CD4-positive, alpha-beta T cell treated with Interleukin-4 for 4 hours (primary cell): ENCODE measurements at regions not wholly inside any gene's neighbourhood (a gene's known extent, or its start where the extent isn't known, plus 50 kb on each side); places are given as distances from the start of the nearest gene placed in this dataset.
A peak's percentile ranks its signal among the peaks of the same experiment; 100 is the strongest.

Experiments
- DNase-seq: peaks from one replicate; pipeline ENCODE4 v3.0.0-alpha.2; 2020

DNA sequence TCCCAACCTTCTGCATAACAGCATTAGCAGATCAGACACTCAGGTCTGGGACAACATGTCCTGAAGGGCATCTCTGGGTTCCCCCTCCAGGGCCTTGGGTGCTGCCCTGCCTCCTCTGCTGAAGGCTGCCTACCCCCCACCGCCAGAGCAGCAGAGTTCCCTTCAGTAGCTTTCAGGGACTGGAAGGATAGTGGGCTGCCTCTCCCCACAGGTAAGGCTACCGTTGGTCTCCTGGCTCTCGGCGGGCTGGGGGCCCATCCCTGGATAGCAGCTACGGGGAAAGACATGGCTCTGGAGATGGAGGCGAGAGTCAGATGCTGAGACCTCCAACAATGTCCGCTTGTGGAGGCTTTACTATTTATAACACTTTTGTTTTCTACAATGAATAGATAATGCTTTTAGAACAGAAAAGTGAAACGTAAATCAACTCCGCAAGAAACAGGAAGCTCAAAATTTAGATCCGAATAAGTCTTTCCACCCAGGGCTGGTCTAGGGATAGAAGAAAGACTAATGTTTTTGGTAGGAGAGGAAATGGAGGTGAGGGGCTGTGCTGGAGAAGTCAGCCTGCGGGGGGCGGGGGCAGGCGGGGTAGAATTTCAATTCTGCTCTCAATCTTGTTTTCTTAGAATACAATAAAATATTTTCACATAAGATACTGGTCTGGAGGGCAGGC lies 58.4 kb downstream of the ARL4C start:
- DNase-seq, result no peak

DNA sequence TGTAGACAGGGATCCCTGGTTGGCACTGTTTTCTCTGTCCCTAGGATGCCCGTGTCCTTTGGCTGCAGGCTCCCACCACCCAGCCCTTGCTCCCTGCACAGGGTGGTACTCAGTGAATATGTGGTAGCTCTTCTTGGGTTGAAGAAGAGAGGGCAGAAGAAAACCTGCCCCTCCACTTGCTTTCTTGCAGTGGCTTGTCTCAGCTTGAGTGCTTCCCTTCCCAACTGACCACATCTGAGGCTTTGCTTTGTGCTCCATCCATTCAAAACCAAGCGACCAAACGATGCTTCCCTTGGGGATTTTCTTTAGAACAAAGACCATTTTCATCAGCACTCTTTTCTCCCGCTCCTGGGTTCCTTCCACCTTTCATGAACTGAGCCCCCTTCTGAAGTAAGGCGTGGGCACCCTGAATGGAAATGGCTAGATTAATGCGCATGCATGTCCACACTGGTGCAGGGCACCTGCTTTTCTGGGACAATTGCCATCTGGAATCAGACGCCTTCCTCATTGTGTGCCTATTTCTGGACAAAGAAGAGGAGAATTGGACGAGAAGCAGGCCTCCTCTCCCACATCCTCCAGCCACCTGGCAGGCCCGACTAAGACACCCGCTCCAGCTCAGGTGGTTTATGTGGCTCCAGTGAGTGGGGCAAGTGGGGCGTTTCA lies 59.1 kb downstream of the ARL4C start:
- no peak for DNase-seq

DNA sequence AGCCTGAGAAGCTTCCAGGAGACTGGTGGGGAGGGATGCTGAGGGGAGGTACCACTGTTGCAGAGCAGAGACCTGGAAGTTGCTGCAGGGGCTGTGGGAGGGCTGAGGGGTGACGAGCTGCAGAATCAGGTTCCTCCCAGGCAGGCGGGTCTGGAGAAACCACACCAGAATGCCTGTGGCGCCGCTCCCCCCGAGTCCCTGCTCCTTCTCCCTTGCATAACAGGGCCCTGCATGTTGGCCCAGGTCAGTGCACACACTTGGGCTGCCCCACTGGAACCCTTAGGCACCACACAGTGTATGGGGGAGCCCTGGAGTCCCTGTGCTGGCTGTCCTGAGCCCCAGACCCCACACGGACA lies 60.4 kb downstream of the ARL4C start:
- DNase-seq, result no peak

DNA sequence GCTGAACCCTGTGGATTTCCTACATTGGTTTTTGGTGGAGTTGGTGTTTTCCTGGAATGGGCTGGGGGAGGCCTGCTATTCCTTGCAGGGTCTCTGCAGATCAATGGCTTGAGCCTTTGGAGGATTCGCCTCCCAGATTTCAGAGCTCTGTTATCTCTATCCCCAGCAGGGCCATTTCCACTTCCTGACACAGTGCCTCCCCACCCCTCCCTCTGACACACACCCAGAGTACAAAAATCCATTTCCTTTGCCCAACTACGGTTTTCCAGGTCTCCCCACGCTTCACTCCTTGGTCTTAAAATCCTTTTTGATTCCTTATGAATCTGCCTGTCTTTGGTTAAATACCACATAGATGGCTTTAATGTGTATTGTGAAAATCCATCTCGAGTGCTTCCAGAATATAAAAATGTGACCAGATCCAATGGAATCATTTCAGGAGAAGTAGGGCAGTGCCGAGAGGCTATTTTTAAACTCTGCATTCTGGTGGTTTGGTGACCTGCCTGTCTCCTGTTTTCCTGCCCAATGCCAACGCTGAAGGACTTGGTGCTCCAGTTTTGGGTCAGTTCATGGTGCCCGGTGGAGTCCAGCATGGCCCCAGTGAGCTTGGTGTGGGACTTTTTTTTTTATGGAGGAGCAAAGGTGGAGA lies 60.9 kb downstream of the ARL4C start:
- no peak for DNase-seq

DNA sequence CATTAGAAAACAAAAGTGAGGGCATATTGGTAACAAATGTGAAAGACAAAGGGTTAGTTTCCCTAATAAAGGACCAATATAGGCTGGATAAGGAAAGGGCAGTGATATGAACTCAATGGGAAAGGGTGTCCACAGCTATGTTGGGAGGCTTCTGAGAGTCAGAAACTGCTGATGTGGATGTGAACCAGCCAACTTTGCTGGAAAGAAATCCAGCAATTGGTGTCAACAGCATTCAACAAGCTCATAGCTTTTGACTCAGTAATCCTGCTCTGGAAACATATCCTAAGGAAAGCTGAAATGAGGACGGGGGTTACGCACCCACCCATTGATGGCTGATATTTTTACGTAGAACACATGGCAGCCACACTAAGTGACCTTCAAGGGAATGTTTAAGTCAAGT lies 63.7 kb downstream of the ARL4C start:
- no peak for DNase-seq

DNA sequence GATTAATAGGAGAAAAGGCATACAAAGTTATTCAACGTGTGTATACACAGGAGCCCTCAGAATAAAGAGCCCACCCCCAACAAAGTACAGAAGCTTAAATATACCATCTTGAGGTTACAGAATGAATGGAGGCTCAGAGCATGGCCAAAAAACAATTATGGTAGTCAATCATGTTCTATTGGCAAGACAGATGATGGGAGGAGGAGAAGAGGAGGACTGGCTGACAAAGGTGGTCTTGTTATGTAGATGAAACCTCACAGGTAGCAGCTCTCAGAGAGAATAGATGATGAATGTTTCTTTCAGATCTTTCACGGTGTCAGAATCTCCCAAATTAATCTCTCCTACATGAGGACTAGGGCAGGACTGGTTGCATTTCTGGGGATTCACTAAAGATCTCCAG lies 66.0 kb downstream of the ARL4C start:
- DNase-seq, result no peak

DNA sequence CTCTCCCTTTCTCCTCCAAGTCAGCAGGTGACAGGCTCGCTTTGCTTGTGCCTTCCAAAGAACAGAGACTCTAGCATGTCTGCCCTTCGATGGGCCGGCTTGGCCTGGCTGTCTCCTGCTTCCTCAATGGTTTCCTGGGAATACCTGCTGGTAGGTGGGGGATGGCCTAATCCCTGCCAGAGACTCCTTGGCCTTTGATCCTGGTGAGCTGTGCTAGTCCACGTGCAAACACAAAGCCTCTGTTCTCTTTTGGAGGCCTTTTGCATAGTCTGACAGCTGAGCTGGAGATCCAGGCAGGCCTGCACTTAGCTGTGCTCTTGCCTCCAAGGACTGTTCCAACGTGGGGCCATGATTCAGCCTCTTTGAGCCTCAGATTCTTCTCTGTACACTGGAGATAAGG lies 67.6 kb downstream of the ARL4C start:
- no peak for DNase-seq

DNA sequence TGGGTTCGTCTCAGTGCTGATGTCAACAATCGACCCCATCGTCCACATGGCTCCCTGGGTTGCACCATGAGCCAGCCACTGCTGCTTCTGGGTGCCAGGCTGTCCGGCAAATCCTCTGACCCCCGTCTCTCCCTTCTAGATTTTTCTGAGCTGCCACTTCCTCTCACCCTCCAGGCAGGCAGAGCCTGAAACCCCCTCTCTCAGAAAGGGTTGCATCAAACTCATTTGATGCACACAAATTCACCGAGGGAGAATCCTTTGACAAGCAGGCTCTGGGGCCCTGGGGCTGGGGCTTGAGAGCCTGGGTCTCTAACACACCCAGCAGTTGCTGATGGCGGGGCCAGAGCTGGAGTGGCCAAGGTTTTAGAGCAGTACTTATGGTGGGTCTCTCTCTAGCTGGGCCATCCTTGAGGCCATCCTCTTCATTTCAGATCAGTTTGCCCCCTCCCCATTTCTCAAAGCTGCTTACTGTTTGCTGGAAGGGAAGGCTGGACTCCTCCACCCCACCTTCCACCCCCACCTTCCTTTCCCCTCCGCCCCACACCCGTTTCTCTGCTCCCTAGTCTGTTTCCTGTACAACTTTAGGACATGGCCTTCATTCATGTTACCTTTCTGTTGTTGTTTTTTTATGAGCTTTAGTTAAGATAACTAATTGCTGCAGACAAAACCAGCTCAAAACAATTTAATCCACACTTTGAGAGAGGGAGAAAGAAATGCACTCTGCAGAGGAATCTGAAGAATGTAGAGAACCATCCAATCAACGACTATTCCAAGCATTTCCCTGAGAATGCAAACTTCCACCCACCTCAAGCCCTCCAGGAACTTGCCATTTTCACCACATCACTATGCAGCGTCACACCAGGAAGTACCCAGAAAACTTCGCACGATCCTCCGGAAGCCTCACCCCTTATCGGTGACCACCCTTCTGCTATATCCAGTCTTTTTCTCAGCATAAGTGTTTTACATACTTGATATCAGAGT lies 69.5 kb downstream of the ARL4C start:
- peak; percentile 21 for DNase-seq

DNA sequence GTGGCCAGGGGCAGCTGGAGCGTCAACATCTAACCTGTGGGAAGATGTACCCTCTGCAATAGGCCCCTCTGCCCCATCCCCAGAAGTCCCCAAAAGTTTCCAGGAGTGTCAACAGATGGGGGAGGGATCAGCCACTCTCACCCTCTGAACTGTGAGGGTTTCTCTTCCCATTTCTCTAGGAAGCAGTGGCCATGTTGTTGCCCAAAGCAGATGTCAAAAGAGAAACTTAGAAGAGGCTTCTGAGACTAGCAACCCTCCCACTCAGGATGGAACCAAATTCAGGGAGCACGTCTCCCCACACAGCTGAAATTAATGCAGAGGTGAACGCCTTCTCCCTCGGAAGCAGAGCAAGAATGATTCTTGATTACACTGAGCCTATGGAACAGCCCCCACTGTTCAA lies 70.3 kb downstream of the ARL4C start:
- no peak for DNase-seq

DNA sequence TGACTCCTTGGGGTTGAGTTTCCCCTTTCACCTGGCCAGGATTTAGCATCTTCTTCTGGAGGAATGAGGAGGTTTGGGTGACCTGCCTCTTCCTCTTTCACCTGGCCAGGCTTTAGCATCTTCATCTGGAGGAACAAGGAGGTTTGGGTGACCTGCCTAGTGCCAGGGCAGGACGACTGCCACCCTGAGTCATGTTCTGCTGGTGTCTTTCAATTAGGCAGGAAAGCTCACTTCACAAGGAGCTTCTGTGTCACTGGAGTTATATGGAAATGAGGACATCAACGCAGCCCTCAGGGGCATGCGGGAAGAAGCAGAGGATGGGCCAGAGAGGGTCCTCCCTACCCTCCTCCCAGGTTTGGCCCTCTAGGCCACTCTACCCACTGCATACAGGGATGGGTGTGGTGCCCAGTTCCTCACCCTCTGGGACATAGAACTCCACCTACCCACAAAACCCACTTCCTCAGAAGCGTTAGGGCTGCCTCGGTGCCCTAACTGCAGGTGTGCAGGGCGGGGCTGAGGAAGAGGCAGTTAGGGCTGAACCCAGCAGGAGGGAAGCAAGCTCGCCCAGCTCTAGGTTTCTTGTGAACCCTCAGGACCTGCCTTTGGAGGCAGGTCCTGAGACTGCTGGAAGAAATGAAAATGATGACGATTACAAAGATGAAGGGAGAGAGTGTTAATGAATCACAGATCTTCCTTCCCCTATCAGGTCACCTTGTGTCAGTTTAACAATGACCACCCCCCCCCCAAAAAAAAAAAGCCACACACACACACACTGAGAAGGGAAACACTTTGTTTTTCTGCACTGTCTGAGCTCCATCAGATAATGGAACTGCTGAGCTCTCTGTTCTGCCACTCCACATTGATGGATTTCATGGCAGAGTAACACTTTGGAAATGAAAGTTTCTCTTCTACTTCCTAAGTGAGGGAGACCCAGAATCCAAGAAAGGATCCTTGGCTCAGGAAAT lies 71.0 kb downstream of the ARL4C start:
- DNase-seq, result peak; percentile 93

DNA sequence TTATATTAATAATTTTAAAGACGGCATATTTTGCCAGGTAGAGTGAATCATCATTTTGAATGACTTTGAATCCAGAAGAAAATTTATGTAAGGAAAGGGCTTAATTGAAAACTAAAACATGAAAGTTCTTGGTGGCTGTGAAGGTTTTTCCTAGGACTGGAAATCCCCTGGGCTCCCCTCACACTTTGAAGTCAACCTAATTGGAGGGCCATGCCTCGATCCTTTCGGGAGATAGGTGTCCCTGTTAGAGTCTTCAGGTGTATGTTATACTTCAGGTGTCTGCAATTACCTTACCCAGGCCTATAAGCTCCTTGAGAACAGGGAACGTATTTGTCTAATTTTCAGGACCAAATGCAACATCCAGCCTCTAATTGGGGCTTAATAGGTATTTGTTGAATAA lies 73.0 kb downstream of the ARL4C start:
- DNase-seq, result no peak

DNA sequence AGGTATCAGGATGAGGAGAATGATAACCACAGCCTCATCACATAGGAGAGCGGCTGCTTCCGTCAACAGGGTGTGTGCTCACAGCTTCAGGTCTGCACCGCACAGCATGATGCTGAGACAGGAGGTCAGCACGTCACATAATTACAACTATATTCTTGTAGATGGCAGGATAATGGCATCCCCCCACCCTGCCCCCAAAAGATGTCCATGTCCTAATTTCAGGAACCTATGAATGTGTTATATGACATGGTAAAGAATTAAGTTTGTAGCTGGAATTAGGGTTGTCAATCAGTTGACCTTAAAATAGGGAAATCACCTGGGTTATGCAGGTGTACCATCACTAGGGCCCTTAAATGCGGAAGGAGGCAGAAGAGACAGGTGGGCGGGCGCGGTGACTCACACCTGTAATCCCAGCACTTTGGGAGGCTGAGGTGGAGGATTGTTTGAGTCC lies 73.9 kb downstream of the ARL4C start:
- peak; percentile 74 for DNase-seq

DNA sequence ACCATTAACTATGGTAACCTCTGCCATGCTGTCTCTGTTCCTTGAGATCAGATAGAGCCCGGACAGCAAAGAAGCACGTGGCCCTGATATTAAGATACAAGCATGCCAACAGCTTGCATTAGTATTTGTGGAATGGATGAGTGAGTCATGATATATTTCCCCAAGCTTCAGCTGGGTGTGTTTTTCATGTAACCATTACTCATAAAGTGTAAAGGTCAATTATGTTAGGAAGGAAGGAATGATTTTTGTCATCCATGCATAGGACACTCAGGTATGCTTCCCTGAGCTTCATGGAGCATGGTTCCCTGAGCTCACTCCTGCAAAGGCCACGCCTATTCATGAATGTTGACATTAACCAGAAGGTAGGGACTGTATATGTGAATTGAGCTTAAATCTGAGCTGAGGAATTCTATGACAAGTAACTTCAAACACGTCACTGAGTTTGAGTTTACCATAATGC lies 74.6 kb downstream of the ARL4C start:
- DNase-seq, result peak; percentile 82

DNA sequence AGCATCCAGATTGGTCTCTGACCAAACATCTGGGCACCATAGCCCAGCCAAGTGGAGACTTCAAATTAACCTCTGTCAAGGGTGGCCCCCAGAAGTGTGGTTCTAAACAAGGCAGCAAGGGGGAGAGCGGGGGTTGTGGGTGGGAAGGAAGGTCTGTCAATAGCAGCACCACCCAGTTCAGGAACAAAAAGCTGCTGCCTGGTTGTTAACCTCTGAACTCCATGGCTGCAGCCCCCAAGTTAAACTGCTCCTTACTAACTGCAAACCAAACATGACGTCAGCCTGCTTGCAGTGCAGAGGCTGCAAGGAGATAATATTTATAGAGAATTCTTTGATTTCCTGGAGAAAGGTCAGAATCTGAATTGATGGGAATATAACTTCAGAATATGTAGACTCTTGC lies 76.5 kb downstream of the ARL4C start:
- peak; percentile 31 for DNase-seq

DNA sequence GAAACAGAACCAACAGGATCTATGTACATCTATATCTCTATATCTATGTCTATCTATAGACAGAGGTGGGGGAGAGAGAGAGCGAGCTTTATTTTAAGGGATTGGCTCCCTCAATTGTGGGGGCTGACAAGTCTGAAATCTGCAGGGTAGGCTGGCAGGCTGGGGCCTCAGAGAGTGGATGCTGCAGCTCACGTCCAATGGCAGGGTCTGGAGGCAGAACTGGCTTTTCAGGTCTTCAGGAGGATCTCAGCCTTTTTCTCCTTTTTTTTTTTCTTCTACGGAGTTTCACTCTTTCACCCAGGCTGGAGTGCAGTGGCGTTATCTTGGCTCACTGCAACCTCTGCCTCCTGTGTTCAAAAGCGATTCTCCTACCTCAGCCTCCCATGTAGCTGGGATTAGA lies 77.2 kb downstream of the ARL4C start:
- DNase-seq, result no peak

DNA sequence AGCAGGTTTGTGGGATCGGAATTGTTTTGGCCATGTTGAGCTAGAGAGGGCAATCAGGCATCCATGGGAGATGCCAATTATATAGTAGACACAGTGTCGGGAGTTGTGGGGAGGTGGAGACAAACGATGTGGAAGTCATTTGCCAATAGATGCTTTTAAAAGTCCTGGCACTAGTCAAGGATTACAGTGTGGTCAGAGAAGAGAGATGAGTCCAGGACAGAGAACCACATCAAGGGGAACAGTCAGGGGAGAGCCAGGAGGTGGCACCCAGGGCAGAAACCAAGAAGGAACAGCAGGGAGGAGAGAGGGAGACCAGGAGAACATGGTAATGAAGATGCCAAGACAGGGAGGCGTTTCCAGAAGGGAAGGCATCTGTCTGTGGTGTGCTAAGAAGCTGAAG lies 81.2 kb downstream of the ARL4C start:
- DNase-seq, result no peak

DNA sequence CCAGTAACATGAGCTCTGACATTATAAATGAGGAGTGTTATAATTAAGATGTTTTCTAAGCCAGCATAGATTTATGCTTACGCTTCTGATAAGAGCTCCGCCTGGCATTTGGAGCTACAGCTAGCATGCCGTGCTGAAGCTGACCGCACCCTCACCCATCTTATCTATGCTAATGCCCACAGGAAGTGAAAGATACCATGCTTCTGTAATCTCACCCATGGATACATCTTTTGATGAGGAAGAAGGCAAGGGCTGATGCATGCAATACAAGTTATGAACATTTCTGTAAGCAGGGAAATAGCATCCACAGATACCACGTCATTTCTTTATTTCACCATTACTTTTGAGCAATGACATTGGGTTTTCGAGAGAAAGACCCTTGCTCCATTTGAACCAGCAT lies 82.3 kb downstream of the ARL4C start:
- DNase-seq, result no peak

DNA sequence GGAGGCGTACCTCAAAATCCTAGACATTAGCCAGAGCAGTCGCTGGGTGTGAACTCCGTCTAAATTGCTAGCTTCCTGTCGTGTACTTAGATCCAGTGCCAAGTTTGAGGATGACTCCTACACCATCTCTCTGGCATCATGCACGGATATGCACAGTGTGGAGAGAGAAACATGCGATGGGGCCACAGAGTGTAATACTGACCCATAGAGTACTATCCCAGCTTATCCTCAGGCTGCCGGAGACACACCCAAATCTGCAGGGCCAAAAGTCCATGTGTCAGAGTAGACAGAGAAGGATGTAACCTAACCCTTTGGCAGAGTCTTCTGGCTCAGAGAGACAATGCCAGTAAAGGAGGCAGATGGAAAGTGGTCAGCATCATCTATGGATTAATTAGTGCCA lies 84.2 kb downstream of the ARL4C start:
- DNase-seq, result no peak

DNA sequence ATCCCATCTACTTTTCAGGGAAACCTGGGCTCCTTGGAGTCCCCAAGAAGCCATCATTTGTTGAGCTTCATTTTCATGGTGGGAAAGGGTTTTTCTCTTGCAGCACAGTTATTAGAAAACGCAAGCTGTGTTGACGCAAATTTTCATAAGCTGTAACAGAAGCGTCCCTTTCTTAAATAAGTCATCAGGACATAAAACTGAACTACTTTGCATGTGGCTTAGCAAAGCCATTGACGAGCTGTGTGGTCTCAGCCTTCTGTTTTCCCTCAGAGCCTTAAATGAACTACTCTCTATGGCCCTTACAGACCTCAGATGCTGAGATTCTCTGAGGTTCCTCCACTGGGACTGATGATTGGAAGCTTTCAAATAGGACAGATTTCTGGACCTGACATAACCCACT lies 85.1 kb downstream of the ARL4C start:
- DNase-seq, result no peak

DNA sequence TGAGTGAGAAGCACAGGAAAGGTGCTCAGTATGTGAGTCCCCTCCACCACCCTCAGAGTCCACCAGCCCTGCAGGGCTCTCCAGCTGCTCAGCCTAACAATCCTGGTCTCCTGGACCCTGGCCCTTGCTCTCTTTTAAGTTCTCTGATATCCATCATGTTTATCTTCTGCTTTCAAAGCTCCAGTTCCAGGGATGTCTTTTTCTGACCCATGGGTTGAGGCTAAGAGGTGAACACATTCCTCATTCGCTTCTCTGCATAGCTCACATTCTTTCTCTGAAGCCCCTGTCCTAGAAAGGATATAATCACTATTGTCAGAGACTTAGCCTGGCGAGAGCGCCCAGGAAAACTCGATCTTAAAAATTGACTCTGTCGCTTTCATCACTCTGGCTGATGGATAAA lies 86.4 kb downstream of the ARL4C start:
- DNase-seq, result no peak

DNA sequence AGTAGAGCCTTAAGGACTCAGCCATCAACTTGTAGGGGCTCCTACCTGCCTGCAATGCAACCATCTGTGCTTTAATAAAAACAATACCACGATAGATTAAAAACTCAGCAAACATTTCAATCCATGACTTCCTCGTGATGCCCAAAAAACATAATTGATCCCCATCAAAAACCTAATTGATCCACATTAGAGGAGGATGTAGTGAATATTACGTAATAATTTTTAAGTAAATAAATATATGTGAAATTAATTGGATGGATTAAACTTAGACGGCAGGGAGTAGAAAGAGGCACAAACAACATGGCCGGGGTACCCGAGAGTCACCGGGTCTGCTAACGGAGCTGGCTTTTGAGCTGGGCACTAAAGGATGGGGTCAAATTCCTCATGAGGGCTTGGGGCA lies 87.3 kb downstream of the ARL4C start:
- no peak for DNase-seq

DNA sequence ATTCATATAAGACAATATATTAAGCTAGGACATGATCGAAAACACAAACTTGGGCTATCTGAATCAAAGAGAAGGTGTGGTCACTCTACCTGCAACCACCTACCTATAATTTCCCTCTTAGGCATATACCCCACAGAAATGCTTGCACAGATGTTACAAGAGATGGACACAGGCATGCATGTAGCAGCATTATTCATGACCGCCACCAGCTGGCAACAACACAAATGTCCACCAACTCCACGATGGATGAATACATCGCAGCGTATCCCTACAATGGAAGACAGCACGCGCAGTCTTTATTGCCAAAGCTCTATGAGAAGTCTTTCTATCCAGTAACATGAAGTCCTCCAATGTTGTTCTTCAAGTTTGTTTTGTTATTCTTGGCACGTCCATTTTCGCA lies 90.8 kb downstream of the ARL4C start:
- DNase-seq, result no peak
